SK-N-SH (cell line): ENCODE measurements at regions not wholly inside any gene's neighbourhood (a gene's known extent, or its start where the extent isn't known, plus 50 kb on each side); places are given as distances from the start of the nearest gene placed in this dataset.
A peak's percentile ranks its signal among the peaks of the same experiment; 100 is the strongest.

Experiments used
- CTCF ChIA-PET: fragments of 300-600, 350-600 bp; formaldehyde crosslinking; extraction: SDS; loops from one replicate; lab custom pipeline; 2021; lab: Yijun Ruan, JAX
- POLR2A ChIA-PET: fragments of 350-600 bp; sonication (Branson Sonifier 250); formaldehyde crosslinking; extraction: SDS; loops from one replicate; lab custom pipeline; 2020; ENCODE audit warnings: antibody characterized with exemption, inconsistent platforms; lab: Yijun Ruan, JAX
- DNase-seq: peaks from one replicate; pipeline ENCODE4 v3.0.0; 2012
- H2AFZ ChIP-seq: fragments of 200-600 bp; sonication (generic); 2 replicates; pipeline ENCODE4 v1.8.1; 2016; ENCODE audit warnings: antibody characterized with exemption, mild to moderate bottlenecking, low read depth
- H3F3A ChIP-seq: fragments of 200-600 bp; sonication (generic); replicated peaks from 2 replicates; pipeline ENCODE3; 2016; ENCODE audit warnings: antibody characterized with exemption, mild to moderate bottlenecking; ENCODE audit not compliant: insufficient read depth
- H3K27ac ChIP-seq, 2 experiments: fragments of 200-500 bp in 1 of 2; fragments of 200-600 bp in 1 of 2; sonication (Bioruptor generic) in 1 of 2; sonication (generic), shearing (Covaris generic) in 1 of 2; 2 replicates each; pipeline versions ENCODE4 v1.5.1 to v1.6.1; 2014 to 2016; ENCODE audit warnings: low read depth in 2 of 2, inconsistent platforms in 1 of 2, low read length in 1 of 2, mild to moderate bottlenecking in 1 of 2, mixed read lengths in 1 of 2
- H3K27me3 ChIP-seq: fragments of 200-600 bp; sonication (generic), shearing (Covaris generic); 2 replicates; pipeline ENCODE4 v1.6.1; 2016; ENCODE audit warnings: mixed run types; ENCODE audit not compliant: insufficient read depth
- H3K36me3 ChIP-seq, 2 experiments: fragments of 200-500 bp in 1 of 2; fragments of 200-600 bp in 1 of 2; sonication (Bioruptor generic) in 1 of 2; sonication (generic) in 1 of 2; replicated peaks in 1 of 2; 2 replicates each; pipeline versions ENCODE3 to v1.5.1; 2014 to 2016; ENCODE audit warnings: low read length in 1 of 2, mild to moderate bottlenecking in 1 of 2; ENCODE audit not compliant: insufficient read depth in 2 of 2, control insufficient read depth in 1 of 2
- H3K4me1 ChIP-seq, 2 experiments: fragments of 200-500 bp in 1 of 2; fragments of 200-600 bp in 1 of 2; sonication (Bioruptor generic) in 1 of 2; sonication (generic), shearing (Covaris generic) in 1 of 2; 2 replicates each; pipeline versions ENCODE4 v1.5.1 to v1.6.1; 2014 to 2016; ENCODE audit warnings: low read depth in 1 of 2, low read length in 1 of 2, mixed run types in 1 of 2; ENCODE audit not compliant: insufficient read depth in 2 of 2, control insufficient read depth in 1 of 2
- H3K4me2 ChIP-seq: fragments of 200-600 bp; sonication (generic), shearing (Covaris generic); 2 replicates; pipeline ENCODE4 v1.6.1; 2017; ENCODE audit warnings: mixed run types
- H3K4me3 ChIP-seq, 2 experiments: fragments of 200-500 bp in 1 of 2; fragments of 200-600 bp in 1 of 2; sonication (Bioruptor generic) in 1 of 2; sonication (generic), shearing (Covaris generic) in 1 of 2; 2 replicates each; pipeline versions ENCODE4 v1.5.1 to v1.8.1; 2014 to 2016; ENCODE audit warnings: low read depth in 2 of 2, inconsistent platforms in 1 of 2, low read length in 1 of 2, mild to moderate bottlenecking in 1 of 2, mixed read lengths in 1 of 2, moderate library complexity in 1 of 2
- H3K79me2 ChIP-seq: fragments of 200-600 bp; sonication (generic); 2 replicates; pipeline ENCODE4 v1.8.1; 2017; ENCODE audit warnings: mild to moderate bottlenecking; ENCODE audit not compliant: insufficient read depth
- H3K9ac ChIP-seq: fragments of 200-600 bp; sonication (generic); 2 replicates; pipeline ENCODE4 v1.6.1; 2017; ENCODE audit warnings: mixed run types
- H3K9me2 ChIP-seq: fragments of 200-600 bp; sonication (generic); 2 replicates; pipeline ENCODE4 v1.6.1; 2017; ENCODE audit warnings: mixed run types
- H3K9me3 ChIP-seq: fragments of 200-600 bp; sonication (generic); 2 replicates; pipeline ENCODE4 v1.6.1; 2017; ENCODE audit warnings: mixed run types, mild to moderate bottlenecking, moderate library complexity
- H4K20me1 ChIP-seq: fragments of 200-600 bp; sonication (generic); 2 replicates; pipeline ENCODE4 v1.6.1; 2017; ENCODE audit warnings: mild to moderate bottlenecking, mixed run types; ENCODE audit not compliant: insufficient read depth
- CHD2 ChIP-seq: fragments of 150-350 bp; IDR thresholded peaks from 2 replicates; pipeline ENCODE4 v1.6.1; 2018; ENCODE audit warnings: low read length; ENCODE audit not compliant: partially characterized antibody
- FOXM1 ChIP-seq: IDR thresholded peaks from 2 replicates; pipeline ENCODE4 v1.4.0; 2012; ENCODE audit warnings: low read depth, mild to moderate bottlenecking
- GABPA ChIP-seq: IDR thresholded peaks from 2 replicates; pipeline ENCODE4 v1.4.0; 2012; ENCODE audit warnings: low read depth, mild to moderate bottlenecking
- MEF2A ChIP-seq: IDR thresholded peaks from 2 replicates; pipeline ENCODE4 v1.4.0; 2012; ENCODE audit warnings: low read depth, borderline replicate concordance
- MXI1 ChIP-seq: IDR thresholded peaks from 2 replicates; pipeline ENCODE4 v1.6.1; 2012; ENCODE audit warnings: mild to moderate bottlenecking, low read depth, low read length, improper control_type of control experiment
- NFIC ChIP-seq: IDR thresholded peaks from 2 replicates; pipeline ENCODE4 v1.4.0; 2012; ENCODE audit warnings: borderline replicate concordance
- RCOR1 ChIP-seq: fragments of 150-350 bp; IDR thresholded peaks from 2 replicates; pipeline ENCODE4 v1.6.1; 2017; ENCODE audit warnings: antibody characterized with exemption, low read length
- RXRA ChIP-seq: IDR thresholded peaks from 2 replicates; pipeline ENCODE4 v1.4.0; 2012; ENCODE audit warnings: low read depth, mild to moderate bottlenecking, borderline replicate concordance
- SMC3 ChIP-seq: IDR thresholded peaks from 2 replicates; pipeline ENCODE4 v1.6.1; 2012; ENCODE audit warnings: low read depth, low read length, improper control_type of control experiment
- TAF1 ChIP-seq: IDR thresholded peaks from 2 replicates; pipeline ENCODE4 v1.6.1; 2012; ENCODE audit warnings: low read depth, mild to moderate bottlenecking, low read length, moderate library complexity, borderline replicate concordance
- TEAD4 ChIP-seq: IDR thresholded peaks from 2 replicates; pipeline ENCODE4 v1.4.0; 2012; ENCODE audit warnings: mild to moderate bottlenecking, borderline replicate concordance; ENCODE audit not compliant: insufficient read depth
- YY1 ChIP-seq: IDR thresholded peaks from 2 replicates; pipeline ENCODE4 v1.4.0; 2012; ENCODE audit warnings: low read depth, mild to moderate bottlenecking
- WGBS: methylation state at CpG from one replicate; pipeline ENCODE4 v1.1.6; 2017; ENCODE audit warnings: low lambda C conversion rate; 5-methylcytosine and 5-hydroxymethylcytosine counted together
- TF ChIP-seq, protein P1 (sequence below): IDR thresholded peaks from 2 replicates; pipeline ENCODE4 v1.4.0; 2012; ENCODE audit warnings: low read depth
- TF ChIP-seq, protein P2 (sequence below): fragments of 150-350 bp; IDR thresholded peaks from 2 replicates; pipeline ENCODE4 v1.6.1; 2016; ENCODE audit warnings: mild to moderate bottlenecking, low read depth, low read length
- TF ChIP-seq, protein P3 (sequence below): IDR thresholded peaks from 2 replicates; pipeline ENCODE4 v1.4.0; 2012; ENCODE audit warnings: low read depth, borderline replicate concordance
- TF ChIP-seq, protein P4 (sequence below): IDR thresholded peaks from 2 replicates; pipeline ENCODE4 v1.6.1; 2012; ENCODE audit warnings: mild to moderate bottlenecking, low read depth, low read length, moderate library complexity

DNA sequence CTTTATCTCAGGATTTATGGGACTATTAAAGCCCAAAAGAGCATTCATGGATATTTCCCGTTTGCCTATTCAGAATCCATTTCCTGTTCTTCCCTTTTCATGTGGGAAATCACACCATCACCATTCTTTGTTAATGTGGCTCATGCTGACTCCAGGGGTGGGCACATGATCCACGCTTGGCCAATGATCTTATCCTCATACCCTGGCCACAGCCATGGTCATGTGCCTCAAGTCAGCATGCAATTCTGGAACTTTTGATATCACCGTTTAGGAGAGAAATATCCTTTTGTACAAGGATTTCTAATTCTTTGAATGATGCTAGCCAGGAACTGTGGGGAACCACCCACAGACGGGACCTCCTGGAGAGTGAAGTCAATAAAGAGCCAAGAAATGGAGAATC is 272.2 kb downstream of the PRELID2 start:
- Histone ChIP-seq H3K27ac (no peak overlapping the region), H3K4me3 (no peak overlapping the region), H3K4me1 (peaks cover 0 to 20% of the 10 kb centered on the region in 2 experiments; a peak in 2 of 4 replicates), H3K36me3 (no peaks in the 10 kb centered on the region), H3F3A (no peaks in the 10 kb centered on the region), H4K20me1 (no peaks in the 10 kb centered on the region), H3K9me2 (no peaks in the 10 kb centered on the region), H3K9me3 (no peaks in the 10 kb centered on the region), H3K27me3 (no peaks in the 10 kb centered on the region), H3K9ac (no peak overlapping the region), H3K79me2 (no peaks in the 10 kb centered on the region), H3K4me2 (no peak overlapping the region), H2AFZ (no peak overlapping the region)
- no peak for TF ChIP-seq MXI1
- no peak for TF ChIP-seq FOXM1
- TF ChIP-seq YY1 = no peak
- ChIA-PET POLR2A (no interaction called here), CTCF (no interaction called here)
- 88% methylated on average over 4 of the region's 4 CpGs for WGBS
- no peak for DNase-seq

DNA sequence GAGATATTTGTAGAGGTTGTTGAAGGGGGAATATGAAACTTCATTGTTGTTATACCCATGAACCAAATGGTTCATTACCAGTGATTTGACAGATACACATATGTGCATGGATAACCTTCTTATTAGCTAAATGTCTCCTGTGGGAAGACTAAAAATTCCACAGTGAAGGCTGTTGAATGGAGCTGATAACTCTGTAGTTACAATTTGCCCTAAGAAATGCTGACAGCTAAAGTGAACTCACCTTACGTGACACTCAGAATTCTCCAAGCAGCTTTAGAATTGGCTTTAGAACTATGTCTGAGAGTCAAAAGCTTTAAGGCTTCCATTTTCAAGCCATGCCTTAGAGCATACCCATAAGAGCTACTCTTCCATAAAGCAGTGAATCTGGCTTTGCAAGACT is 276.9 kb downstream of the PRELID2 start:
- Histone ChIP-seq H3K4me3 (no peak overlapping the region), H3K27me3 (no peaks in the 10 kb centered on the region), H2AFZ (no peak overlapping the region), H3K79me2 (no peaks in the 10 kb centered on the region), H4K20me1 (no peaks in the 10 kb centered on the region), H3K4me2 (no peak overlapping the region), H3K36me3 (no peaks in the 10 kb centered on the region), H3F3A (peaks cover 11% of the 10 kb centered on the region), H3K9me3 (no peaks in the 10 kb centered on the region), H3K27ac (peak overlapping the region in 1 of 2 experiments; percentile 39; a peak in 1 of 4 replicates), H3K9ac (no peak overlapping the region), H3K4me1 (peaks cover 2 to 18% of the 10 kb centered on the region in 2 experiments; a peak in 3 of 4 replicates), H3K9me2 (no peaks in the 10 kb centered on the region)
- WGBS = 100% methylated on average over 1 of the region's 1 CpG
- DNase-seq = no peak
- ChIA-PET CTCF (no interaction called here), POLR2A (no interaction called here)
- TF ChIP-seq RXRA (no peak), TEAD4 (no peak), SMC3 (no peak), TAF1 (no peak), CHD2 (no peak), MEF2A (no peak), NFIC (no peak), YY1 (no peak), RCOR1 (no peak), GABPA (no peak)
- TF ChIP-seq, protein P1, sequence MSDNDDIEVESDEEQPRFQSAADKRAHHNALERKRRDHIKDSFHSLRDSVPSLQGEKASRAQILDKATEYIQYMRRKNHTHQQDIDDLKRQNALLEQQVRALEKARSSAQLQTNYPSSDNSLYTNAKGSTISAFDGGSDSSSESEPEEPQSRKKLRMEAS = no peak
- TF ChIP-seq, protein P2, sequence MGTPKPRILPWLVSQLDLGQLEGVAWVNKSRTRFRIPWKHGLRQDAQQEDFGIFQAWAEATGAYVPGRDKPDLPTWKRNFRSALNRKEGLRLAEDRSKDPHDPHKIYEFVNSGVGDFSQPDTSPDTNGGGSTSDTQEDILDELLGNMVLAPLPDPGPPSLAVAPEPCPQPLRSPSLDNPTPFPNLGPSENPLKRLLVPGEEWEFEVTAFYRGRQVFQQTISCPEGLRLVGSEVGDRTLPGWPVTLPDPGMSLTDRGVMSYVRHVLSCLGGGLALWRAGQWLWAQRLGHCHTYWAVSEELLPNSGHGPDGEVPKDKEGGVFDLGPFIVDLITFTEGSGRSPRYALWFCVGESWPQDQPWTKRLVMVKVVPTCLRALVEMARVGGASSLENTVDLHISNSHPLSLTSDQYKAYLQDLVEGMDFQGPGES = no peak
- TF ChIP-seq, protein P3, sequence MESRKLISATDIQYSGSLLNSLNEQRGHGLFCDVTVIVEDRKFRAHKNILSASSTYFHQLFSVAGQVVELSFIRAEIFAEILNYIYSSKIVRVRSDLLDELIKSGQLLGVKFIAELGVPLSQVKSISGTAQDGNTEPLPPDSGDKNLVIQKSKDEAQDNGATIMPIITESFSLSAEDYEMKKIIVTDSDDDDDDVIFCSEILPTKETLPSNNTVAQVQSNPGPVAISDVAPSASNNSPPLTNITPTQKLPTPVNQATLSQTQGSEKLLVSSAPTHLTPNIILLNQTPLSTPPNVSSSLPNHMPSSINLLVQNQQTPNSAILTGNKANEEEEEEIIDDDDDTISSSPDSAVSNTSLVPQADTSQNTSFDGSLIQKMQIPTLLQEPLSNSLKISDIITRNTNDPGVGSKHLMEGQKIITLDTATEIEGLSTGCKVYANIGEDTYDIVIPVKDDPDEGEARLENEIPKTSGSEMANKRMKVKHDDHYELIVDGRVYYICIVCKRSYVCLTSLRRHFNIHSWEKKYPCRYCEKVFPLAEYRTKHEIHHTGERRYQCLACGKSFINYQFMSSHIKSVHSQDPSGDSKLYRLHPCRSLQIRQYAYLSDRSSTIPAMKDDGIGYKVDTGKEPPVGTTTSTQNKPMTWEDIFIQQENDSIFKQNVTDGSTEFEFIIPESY = no peak
- TF ChIP-seq, protein P4, sequence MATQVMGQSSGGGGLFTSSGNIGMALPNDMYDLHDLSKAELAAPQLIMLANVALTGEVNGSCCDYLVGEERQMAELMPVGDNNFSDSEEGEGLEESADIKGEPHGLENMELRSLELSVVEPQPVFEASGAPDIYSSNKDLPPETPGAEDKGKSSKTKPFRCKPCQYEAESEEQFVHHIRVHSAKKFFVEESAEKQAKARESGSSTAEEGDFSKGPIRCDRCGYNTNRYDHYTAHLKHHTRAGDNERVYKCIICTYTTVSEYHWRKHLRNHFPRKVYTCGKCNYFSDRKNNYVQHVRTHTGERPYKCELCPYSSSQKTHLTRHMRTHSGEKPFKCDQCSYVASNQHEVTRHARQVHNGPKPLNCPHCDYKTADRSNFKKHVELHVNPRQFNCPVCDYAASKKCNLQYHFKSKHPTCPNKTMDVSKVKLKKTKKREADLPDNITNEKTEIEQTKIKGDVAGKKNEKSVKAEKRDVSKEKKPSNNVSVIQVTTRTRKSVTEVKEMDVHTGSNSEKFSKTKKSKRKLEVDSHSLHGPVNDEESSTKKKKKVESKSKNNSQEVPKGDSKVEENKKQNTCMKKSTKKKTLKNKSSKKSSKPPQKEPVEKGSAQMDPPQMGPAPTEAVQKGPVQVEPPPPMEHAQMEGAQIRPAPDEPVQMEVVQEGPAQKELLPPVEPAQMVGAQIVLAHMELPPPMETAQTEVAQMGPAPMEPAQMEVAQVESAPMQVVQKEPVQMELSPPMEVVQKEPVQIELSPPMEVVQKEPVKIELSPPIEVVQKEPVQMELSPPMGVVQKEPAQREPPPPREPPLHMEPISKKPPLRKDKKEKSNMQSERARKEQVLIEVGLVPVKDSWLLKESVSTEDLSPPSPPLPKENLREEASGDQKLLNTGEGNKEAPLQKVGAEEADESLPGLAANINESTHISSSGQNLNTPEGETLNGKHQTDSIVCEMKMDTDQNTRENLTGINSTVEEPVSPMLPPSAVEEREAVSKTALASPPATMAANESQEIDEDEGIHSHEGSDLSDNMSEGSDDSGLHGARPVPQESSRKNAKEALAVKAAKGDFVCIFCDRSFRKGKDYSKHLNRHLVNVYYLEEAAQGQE = no peak
